WERI-Rb-1 (cell line): ENCODE measurements at regions not wholly inside any gene's neighbourhood (a gene's known extent, or its start where the extent isn't known, plus 50 kb on each side); places are given as distances from the start of the nearest gene placed in this dataset.

Experiments used
- DNase-seq: peaks from one replicate; pipeline ENCODE4 v3.0.0-alpha.2; 2020
- H3K27ac ChIP-seq: fragments of 250-450 bp; sonication (Bioruptor Pico); 2 replicates; pipeline ENCODE4 v1.5.1; 2020; ENCODE audit warnings: mild to moderate bottlenecking, moderate library complexity
- H3K27me3 ChIP-seq: fragments of 250-450 bp; sonication (Bioruptor Pico); 2 replicates; pipeline ENCODE4 v1.5.1; 2021; ENCODE audit warnings: mild to moderate bottlenecking, low read depth, moderate library complexity; ENCODE audit not compliant: insufficient read depth, severe bottlenecking
- H3K36me3 ChIP-seq: fragments of 250-450 bp; sonication (Bioruptor Pico); 2 replicates; pipeline ENCODE4 v1.5.1; 2020; ENCODE audit warnings: mild to moderate bottlenecking, moderate library complexity
- H3K4me3 ChIP-seq: 2 replicates; pipeline ENCODE4 v1.5.1; 2011; ENCODE audit warnings: low read depth, mild to moderate bottlenecking, control low read depth, low read length
- H3K9me3 ChIP-seq: fragments of 250-450 bp; sonication (Bioruptor Pico); 2 replicates; pipeline ENCODE4 v1.5.1; 2021; ENCODE audit warnings: mild to moderate bottlenecking, moderate library complexity; ENCODE audit not compliant: severe bottlenecking
- TF ChIP-seq, protein P1 (sequence below): IDR thresholded peaks from 2 replicates; pipeline ENCODE4 v1.5.1; 2011; ENCODE audit warnings: low read depth, mild to moderate bottlenecking, control low read depth, inconsistent platforms, low read length

DNA sequence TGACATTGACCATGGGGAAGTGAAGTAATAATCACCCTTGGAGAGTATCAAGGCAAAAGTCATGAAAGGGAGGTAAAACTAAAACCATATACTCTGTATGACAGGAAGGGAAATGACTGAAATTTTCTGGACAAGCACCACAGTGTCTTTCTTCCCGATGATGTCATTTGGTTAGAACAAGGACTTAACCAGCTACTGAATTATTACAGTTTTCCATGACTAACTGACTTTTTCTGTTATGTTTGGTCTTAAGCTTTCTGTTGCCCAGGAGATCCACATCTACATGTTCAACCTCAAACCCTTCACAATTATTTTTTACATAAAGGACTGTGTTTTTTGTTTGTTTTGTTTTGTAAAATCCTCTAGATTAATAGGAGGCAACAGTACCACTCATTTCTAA, 191.9 kb upstream of the IL12A start:
- H3K9me3 ChIP-seq: no peaks in the 10 kb centered on the region
- H3K36me3 ChIP-seq: no peaks in the 10 kb centered on the region
- no peaks in the 10 kb centered on the region for H3K27me3 ChIP-seq
- DNase-seq: no peak
- no peak overlapping the region for H3K27ac ChIP-seq
- H3K4me3 ChIP-seq: no peak overlapping the region
- TF ChIP-seq, protein P1, sequence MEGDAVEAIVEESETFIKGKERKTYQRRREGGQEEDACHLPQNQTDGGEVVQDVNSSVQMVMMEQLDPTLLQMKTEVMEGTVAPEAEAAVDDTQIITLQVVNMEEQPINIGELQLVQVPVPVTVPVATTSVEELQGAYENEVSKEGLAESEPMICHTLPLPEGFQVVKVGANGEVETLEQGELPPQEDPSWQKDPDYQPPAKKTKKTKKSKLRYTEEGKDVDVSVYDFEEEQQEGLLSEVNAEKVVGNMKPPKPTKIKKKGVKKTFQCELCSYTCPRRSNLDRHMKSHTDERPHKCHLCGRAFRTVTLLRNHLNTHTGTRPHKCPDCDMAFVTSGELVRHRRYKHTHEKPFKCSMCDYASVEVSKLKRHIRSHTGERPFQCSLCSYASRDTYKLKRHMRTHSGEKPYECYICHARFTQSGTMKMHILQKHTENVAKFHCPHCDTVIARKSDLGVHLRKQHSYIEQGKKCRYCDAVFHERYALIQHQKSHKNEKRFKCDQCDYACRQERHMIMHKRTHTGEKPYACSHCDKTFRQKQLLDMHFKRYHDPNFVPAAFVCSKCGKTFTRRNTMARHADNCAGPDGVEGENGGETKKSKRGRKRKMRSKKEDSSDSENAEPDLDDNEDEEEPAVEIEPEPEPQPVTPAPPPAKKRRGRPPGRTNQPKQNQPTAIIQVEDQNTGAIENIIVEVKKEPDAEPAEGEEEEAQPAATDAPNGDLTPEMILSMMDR: no peak

DNA sequence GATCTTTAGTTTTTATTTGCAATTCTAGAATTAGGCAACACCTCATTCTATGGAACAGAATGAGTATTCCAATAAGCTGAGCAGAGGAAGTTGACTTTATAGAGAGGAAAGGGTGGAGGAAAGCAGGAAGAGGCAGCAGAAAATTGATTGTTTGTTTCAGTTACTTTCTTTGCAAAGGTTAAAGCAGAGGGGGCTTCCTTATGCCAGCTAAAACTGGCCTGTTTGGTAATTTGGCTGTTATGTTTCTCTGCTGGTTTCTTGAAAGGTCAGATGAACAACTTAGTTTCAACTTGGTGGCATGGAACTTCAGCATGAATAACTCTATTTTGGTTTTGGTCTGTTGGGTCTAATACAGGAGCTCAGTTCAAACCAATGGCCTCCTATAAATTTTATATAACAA, 190.9 kb upstream of the IL12A start:
- H3K27ac ChIP-seq: no peak overlapping the region
- no peak overlapping the region for H3K4me3 ChIP-seq
- H3K36me3 ChIP-seq: no peaks in the 10 kb centered on the region
- H3K27me3 ChIP-seq: no peaks in the 10 kb centered on the region
- TF ChIP-seq, protein P1: no peak
- no peak for DNase-seq
- H3K9me3 ChIP-seq: no peaks in the 10 kb centered on the region

DNA sequence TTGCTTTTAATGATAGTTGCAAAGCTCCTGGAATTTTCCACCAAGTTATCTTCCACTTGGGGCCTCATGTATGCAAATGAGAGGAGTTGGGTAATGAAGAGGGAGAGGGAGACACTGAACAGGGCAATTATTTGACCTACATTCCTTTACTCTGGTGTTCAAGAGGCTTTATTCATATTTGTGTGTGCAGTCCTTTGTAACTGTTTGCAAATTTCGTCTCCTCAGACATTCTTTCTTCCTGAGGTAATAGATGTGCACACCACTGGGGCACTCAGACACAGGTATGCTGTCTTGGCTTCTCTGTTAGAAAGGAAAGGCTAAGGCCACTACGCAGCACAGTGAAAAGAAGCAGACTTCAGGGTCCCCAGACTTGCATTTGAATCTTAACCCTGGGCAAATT, 189.7 kb upstream of the IL12A start:
- Histone ChIP-seq H3K27me3 (no peaks in the 10 kb centered on the region), H3K9me3 (no peaks in the 10 kb centered on the region), H3K4me3 (no peak overlapping the region), H3K36me3 (no peaks in the 10 kb centered on the region), H3K27ac (no peak overlapping the region)
- TF ChIP-seq, protein P1: no peak
- DNase-seq: no peak

DNA sequence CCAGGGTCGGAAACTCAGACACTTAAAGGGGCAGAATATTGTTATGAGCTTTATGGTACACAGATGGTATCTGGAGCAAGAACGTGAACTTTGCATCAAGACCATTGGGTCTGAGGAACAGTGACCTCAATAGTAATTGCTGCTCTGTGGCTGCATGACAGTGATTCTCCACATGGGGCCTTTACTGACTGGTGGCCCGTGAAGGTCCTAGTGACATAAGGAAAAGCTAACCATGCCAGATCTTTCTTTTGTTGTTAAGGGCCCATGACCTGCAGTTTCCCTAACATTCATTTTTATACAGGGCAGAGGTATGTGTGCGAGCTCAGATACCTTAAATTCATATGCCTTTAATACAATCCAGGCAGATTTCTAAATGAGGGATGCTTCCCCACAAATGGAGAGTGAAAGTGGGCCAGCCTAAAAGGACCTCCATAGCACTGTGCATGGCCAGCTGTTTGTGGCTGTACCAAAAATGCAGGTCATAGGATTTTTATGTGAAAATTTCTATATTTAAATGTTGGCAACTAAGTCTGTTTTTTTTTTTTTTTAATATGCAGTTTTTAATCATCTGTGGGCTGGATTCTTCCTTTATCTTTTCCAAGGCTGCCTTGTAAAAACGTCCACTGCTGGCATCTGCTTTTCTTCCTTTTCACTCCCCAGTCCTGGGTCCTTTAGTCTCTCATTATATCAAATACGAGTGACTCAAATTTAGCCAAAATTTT, 188.0 kb upstream of the IL12A start:
- no peaks in the 10 kb centered on the region for H3K27me3 ChIP-seq
- TF ChIP-seq, protein P1: no peak
- no peak overlapping the region for H3K4me3 ChIP-seq
- H3K9me3 ChIP-seq: no peaks in the 10 kb centered on the region
- DNase-seq: no peak
- no peaks in the 10 kb centered on the region for H3K36me3 ChIP-seq
- H3K27ac ChIP-seq: no peak overlapping the region

DNA sequence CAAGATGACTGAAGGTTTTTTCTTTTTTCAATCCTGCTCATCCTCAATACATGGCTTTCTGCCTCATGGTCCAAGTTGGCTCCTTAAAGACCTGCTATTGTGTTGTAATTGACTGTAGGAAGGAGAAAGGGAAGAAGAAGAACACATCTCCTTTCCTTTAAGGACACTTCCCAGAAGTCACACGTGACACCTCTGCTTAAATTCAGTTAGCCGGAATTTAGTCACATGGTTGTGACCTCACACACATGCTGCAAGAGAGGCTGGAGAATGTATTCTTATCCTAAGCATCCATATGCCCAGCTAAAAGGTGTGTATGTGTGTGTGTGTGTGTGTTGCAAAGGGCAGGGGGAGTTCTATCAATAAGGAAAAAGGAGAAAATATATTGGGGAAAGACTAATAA, 185.8 kb upstream of the IL12A start:
- H3K27me3 ChIP-seq: no peaks in the 10 kb centered on the region
- no peaks in the 10 kb centered on the region for H3K9me3 ChIP-seq
- no peak for DNase-seq
- TF ChIP-seq, protein P1: no peak
- H3K27ac ChIP-seq: no peak overlapping the region
- no peak overlapping the region for H3K4me3 ChIP-seq
- H3K36me3 ChIP-seq: no peaks in the 10 kb centered on the region

DNA sequence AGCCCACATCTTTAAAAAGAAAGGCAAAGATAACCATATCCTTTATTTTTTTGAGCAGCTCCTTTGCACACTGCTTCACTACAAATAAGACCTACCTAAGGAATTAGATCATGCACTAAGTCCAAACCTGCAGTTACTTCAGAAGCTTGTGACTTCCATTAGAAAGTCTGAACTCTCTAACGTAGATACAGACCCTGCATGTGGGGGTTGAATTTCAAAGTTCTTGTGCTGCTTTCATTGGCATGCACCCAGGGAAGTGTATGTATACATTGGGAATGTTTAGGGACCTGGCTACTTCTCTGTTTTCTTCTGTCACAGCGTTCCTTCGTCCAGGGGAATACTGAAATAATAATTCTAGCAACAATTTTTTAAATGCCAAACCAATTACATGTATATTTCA, 185.2 kb upstream of the IL12A start:
- H3K27me3 ChIP-seq: no peaks in the 10 kb centered on the region
- no peak for DNase-seq
- H3K9me3 ChIP-seq: no peaks in the 10 kb centered on the region
- TF ChIP-seq, protein P1: no peak
- H3K4me3 ChIP-seq: no peak overlapping the region
- H3K27ac ChIP-seq: no peak overlapping the region
- no peaks in the 10 kb centered on the region for H3K36me3 ChIP-seq
